Kidney epithelial cell (primary cell): ENCODE measurements at regions not wholly inside any gene's neighbourhood (a gene's known extent, or its start where the extent isn't known, plus 50 kb on each side); places are given as distances from the start of the nearest gene placed in this dataset.

Source experiments
- DNase-seq: peaks from one replicate; pipeline ENCODE4 v3.0.0-alpha.2; 2010; ENCODE audit warnings: low read depth
- H3K27me3 ChIP-seq: 2 replicates; pipeline ENCODE4 v1.6.0; 2011; ENCODE audit warnings: low read length; ENCODE audit not compliant: control insufficient read depth, insufficient read depth
- H3K36me3 ChIP-seq: 2 replicates; pipeline ENCODE4 v1.5.1; 2011; ENCODE audit warnings: low read length; ENCODE audit not compliant: control insufficient read depth, insufficient read depth
- H3K4me3 ChIP-seq: 2 replicates; pipeline ENCODE4 v1.5.1; 2011; ENCODE audit warnings: low read depth, mild to moderate bottlenecking, control low read depth, low read length
- CTCF ChIP-seq: IDR thresholded peaks from 2 replicates; pipeline ENCODE4 v1.5.1; 2011; ENCODE audit warnings: mild to moderate bottlenecking, moderate library complexity, low read length, control low read depth, inconsistent platforms; ENCODE audit not compliant: insufficient read depth, poor library complexity, severe bottlenecking

- no peak for TF ChIP-seq CTCF
- no peak overlapping the region for H3K4me3 ChIP-seq
- H3K36me3 ChIP-seq = no peaks in the 10 kb centered on the region
- DNase-seq = no peak
- H3K27me3 ChIP-seq = no peaks in the 10 kb centered on the region
Observed at GRCh38 chr10:31179091-31179680, 139.8 kb upstream of the ZEB1 start.

GRCh38 chr10:31186225-31187000, 132.6 kb upstream of the ZEB1 start:
- peak; percentile 24 for TF ChIP-seq CTCF
- no peak overlapping the region for H3K4me3 ChIP-seq
- DNase-seq = peak; percentile 28
- no peaks in the 10 kb centered on the region for H3K36me3 ChIP-seq
- no peaks in the 10 kb centered on the region for H3K27me3 ChIP-seq

DNA sequence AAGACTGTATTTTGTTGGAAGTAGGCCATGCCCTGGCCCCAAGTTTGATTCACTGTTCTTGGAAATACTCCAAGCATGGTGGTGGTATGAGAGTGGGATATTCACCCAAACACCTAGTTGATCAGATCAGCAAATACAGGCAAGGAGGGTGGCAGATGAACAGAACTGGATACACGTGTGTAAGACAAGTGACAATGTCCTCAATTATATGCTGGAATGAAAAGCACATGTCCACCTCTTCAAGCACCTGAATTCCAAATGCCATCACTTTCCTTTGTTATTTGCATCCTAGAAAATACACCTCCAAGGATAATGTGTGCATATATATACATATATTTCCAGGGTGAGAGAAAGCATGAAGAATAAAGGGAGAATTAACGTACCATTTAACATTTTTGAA, 131.8 kb upstream of the ZEB1 start:
- H3K36me3 ChIP-seq = no peaks in the 10 kb centered on the region
- no peak for TF ChIP-seq CTCF
- no peaks in the 10 kb centered on the region for H3K27me3 ChIP-seq
- no peak overlapping the region for H3K4me3 ChIP-seq
- DNase-seq = no peak

- H3K4me3 ChIP-seq = no peak overlapping the region
- DNase-seq = no peak
- no peaks in the 10 kb centered on the region for H3K36me3 ChIP-seq
- no peak for TF ChIP-seq CTCF
- no peaks in the 10 kb centered on the region for H3K27me3 ChIP-seq
Observed at GRCh38 chr10:31187607-31188210, 131.3 kb upstream of the ZEB1 start.

- Histone ChIP-seq H3K27me3 (no peaks in the 10 kb centered on the region), H3K36me3 (no peaks in the 10 kb centered on the region), H3K4me3 (no peak overlapping the region)
- DNase-seq = no peak
- TF ChIP-seq CTCF = no peak
Observed at GRCh38 chr10:31188792-31189406, 130.1 kb upstream of the ZEB1 start.
